GM12874 (cell line): ENCODE measurements at regions not wholly inside any gene's neighbourhood (a gene's known extent, or its start where the extent isn't known, plus 50 kb on each side); places are given as distances from the start of the nearest gene placed in this dataset.

Experiments
- TF ChIP-seq, protein P1 (sequence below): IDR thresholded peaks from 2 replicates; pipeline ENCODE4 v1.5.1; 2011; ENCODE audit warnings: low read depth, mild to moderate bottlenecking, control low read depth, low read length, moderate library complexity; ENCODE audit not compliant: insufficient read depth

DNA sequence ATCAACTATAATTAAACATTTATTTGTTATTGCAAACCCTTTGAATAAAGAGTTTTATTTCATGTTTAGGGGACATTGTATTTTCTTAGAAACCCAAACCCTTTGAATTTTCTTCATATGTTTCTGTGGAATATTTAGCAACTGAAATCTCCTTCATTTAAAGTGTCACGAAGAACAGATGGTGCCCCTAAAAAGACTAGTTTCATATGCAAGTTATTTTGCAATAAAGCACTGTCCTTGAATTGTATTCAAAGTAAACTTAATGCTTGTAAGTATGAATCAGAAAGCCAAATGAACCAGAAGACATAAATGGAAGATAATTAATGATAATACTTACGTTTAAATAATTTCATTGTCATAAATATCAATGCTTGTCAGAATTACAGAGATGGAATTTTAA, 151.9 kb upstream of the CWC22 start:
- TF ChIP-seq, protein P1, sequence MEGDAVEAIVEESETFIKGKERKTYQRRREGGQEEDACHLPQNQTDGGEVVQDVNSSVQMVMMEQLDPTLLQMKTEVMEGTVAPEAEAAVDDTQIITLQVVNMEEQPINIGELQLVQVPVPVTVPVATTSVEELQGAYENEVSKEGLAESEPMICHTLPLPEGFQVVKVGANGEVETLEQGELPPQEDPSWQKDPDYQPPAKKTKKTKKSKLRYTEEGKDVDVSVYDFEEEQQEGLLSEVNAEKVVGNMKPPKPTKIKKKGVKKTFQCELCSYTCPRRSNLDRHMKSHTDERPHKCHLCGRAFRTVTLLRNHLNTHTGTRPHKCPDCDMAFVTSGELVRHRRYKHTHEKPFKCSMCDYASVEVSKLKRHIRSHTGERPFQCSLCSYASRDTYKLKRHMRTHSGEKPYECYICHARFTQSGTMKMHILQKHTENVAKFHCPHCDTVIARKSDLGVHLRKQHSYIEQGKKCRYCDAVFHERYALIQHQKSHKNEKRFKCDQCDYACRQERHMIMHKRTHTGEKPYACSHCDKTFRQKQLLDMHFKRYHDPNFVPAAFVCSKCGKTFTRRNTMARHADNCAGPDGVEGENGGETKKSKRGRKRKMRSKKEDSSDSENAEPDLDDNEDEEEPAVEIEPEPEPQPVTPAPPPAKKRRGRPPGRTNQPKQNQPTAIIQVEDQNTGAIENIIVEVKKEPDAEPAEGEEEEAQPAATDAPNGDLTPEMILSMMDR: no peak

DNA sequence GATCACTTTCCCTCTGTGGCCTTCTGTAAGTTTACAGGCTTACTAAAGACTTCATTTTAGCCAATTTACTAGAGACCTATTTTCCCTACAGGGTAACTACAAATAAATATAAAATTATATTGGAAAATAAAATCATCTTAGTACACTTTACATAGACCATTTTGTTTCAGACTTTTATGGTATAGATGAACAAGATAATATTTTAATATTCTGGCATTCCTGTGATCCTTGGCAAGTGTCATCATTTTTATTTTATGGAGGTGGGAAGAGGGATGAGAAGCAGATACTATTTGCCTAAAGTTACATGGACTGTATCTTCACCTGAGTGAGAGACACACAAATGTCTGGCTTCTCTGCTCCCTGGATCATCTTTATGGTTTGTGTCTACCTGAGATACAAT, 149.6 kb upstream of the CWC22 start:
- TF ChIP-seq, protein P1: no peak

DNA sequence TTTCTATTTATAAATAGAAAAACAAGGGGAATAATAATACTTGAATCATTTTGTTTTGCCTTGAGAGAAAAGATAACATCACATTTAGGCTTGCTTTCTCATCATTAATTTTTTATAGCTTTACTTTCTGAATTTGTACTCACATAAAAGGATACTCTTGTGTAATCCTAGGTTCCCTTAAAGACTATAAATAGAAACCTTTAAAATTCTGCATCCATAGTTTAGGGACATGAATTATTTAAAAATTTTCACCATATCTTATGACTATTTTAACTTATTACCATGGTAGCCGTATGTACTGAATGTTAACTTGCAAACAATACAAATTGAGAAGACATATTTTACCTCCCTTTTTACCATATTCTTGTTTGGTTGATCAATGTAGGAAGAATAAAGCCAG, 143.5 kb upstream of the CWC22 start:
- TF ChIP-seq, protein P1: no peak

DNA sequence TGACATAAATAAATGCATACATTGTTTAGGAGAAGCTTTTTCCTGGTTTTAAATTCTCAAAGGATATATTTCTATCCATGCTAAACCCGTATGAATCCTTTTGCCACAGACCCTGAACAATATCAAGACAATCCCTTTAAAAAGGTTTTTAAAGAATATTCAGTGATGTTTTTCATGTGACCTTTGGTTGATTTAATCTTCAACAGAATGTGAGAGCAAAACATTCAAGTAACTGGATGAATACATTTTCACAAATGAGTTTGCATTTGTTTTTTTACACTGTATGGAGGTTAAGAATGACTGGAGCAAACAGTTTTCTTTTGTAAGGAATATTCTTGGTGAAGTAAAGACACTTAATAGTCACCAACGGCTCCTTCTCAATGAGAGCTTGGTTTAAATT, 139.4 kb upstream of the CWC22 start:
- TF ChIP-seq, protein P1: no peak

DNA sequence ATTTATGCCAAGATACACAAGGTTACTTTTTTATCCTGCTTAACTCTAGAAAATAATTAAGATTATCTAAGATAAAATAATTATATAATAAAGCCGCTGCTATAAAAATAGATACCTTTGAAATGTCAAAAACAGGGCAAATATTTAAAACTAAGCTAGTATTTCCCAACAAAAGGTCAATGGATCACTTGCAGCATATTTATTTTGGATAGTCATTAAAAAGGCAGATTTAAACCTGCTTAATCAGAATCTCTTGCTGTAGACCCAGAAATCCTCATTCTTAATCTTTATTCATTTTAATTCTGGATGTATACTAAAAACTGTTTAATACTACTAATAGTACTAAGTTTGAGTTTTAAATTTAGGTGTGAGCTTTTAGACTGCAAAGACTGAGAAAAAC, 139.0 kb upstream of the CWC22 start:
- TF ChIP-seq, protein P1: no peak

DNA sequence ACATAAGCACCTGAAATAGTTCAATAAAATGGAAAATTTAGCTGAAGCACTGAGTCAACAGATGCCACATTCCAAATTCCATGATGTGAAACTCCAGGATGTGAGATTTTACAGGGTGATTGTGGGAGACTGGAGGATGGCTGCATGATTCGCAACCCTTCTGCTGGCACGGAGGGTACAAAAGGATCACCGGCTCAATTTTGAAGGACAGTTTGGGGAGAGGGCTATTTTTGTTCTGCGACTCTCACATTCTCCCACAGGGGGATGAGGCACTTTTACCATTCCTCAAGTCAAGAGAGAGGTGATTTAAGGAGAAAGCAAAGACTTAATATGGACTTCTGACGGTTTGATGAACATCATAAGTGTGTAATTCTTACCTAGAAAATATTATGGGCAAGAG, 138.1 kb upstream of the CWC22 start:
- TF ChIP-seq, protein P1: no peak

DNA sequence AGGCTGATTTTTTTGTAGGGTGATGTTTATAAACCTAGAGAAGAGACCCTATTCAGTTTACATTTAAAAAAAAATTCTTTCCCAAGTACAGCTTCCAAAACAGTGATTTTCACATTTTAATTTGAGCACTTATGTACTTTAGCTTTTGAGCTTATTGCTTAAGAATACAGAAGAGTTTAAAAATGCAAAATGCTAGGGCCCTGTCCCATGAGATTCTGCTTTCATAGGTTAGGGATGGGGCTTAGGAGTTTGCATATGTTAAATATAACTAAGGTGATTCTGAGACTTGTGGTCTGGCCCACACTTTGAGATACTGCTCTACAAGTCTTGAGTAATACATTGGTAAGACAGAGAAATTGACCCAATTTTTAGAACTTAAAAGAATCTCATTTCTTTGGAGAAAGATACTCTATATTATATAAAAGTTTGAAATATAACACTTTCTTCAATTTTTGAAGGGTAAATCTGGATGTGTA, 137.3 kb upstream of the CWC22 start:
- TF ChIP-seq, protein P1: no peak
